SIG-M5 treated with dmso at 0.1 percent for 504 hours (cell line): ENCODE measurements at regions not wholly inside any gene's neighbourhood (a gene's known extent, or its start where the extent isn't known, plus 50 kb on each side); places are given as distances from the start of the nearest gene placed in this dataset.

Experiments
- DNase-seq: peaks from one replicate; lab custom pipeline; 2025; ENCODE audit not compliant: unreplicated experiment; lab: John Stamatoyannopoulos, UW

DNA sequence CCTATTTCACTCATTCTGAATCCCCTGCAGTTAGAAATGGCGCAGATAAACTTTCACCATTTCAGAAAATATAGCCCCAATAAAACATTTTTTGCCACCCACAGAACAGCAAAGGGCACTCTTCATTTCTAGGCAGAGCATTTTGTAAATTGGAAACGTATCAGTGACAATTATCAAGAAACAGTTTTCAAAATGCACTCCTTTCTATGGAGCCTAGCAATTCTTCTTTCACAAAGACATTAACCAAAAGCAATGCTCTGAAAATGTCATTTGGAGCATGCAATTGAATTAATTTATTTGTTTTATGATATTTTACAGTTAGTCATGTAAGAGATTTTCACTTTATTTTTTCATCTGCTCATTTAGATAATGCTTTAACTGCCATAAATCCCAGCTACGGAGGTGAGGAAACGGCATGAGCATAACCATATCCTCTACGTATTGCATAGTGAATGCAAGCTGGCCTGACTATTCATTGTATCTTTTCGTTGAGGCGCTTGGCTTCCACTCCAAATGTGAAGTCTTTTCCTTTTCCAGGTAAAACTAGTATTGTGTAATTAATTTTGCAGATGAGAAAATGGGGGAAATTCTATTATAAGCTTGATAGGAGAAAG lies 813.4 kb downstream of the C6orf118 start:
- DNase-seq: no peak

GRCh38 chr6:164478426-164478825 lies 831.0 kb downstream of the C6orf118 start:
- no peak for DNase-seq

GRCh38 chr6:164477790-164478189 lies 831.6 kb downstream of the C6orf118 start:
- DNase-seq: no peak

GRCh38 chr6:164477101-164477500 lies 832.3 kb downstream of the C6orf118 start:
- no peak for DNase-seq

- no peak for DNase-seq
Measured at GRCh38 chr6:164469276-164469949, 840.0 kb downstream of the C6orf118 start.

- no peak for DNase-seq
Measured at GRCh38 chr6:164455835-164456234, 853.6 kb downstream of the C6orf118 start.

DNA sequence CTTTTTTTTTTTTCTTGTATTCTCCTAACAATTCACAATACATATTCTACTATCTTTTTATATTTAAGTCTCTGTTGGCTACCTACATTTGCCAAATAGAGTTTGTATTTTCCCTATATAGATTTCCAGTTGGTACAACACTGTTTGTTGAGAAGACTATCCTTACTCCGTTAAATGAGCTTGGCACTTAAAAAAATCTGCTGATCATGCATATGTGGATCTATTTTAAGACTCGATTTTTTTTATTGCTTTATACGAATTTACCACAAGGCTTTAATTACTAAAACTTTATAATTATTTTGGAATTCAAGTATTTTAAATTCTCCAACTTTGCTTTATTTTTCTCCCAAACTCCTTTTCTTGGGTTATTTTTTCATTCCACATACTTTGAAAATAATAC lies 855.6 kb downstream of the C6orf118 start:
- DNase-seq: no peak

GRCh38 chr6:164442572-164442971 lies 866.8 kb downstream of the C6orf118 start:
- no peak for DNase-seq

- DNase-seq: no peak
Measured at GRCh38 chr6:164439331-164439730, 870.1 kb downstream of the C6orf118 start.

DNA sequence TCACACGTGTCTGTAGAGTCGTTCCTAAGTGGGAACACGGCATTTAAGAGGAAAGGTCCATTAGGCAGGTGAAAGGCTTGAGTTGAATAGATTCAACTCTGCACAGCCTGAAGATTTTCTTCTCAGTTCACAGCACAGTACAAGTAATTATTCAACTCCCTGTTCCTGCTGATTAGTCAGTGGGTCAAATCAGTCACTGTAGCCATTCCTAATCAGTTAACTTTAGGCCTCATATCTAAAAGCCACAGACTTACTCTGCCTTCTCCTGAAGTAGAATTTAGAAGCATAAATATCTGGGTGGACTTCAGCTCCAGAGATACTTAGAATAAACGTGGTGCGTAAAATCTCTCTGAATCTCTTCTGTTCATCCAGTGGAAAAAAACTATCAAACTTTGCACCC lies 872.4 kb downstream of the C6orf118 start:
- DNase-seq: no peak

- no peak for DNase-seq
Measured at GRCh38 chr6:164427728-164428402, 881.5 kb downstream of the C6orf118 start.

- DNase-seq: no peak
Measured at GRCh38 chr6:164424489-164424888, 884.9 kb downstream of the C6orf118 start.

GRCh38 chr6:164419099-164419498 lies 890.3 kb downstream of the C6orf118 start:
- no peak for DNase-seq

DNA sequence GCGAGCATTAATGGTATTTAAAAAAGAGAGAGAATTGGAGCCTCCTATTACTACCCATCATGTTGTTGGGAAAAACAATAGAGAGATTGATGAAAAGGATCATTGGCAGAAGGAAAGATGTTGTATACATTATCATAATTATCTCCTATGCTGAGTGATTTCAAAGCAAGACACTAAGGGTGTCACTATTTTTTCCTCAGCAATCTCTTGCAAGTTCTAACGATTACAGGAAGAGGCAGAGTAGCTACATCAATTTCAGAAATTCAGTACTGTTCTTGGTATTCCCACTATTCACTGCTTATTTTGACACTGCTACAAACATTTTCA lies 891.2 kb downstream of the C6orf118 start:
- no peak for DNase-seq

DNA sequence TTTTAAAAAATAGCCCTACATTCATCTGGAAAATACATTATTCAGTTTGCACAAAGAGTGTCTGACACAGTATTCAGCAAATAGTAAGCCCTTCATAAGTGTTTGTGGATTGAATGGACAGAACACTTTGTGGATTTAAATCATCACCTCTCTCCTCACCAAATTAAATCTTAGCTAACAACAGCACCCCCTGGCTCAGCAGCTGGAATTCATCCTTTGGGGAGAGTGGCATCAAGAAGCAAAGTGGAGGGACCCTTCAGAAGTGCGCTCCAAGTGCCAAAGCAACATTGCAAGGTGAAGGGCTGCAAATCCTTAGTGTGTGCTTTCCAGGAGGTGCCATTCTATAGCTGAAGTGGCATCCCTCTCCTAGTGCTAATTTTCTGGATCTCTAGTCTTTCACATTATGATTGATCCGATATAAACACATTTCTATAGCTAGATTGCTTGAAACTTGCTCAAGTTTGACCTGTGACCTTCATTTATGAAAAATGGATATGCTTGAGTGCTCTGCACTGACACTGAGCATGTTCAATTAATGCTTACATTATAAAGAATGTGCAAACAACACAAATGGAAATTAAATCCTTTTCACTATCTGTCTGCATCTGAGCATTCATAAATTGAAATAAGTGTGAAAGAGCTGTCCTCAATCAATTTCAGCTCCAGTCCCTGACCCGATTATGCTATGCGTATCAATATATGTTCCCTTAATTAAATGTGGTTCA lies 891.7 kb downstream of the C6orf118 start:
- DNase-seq: no peak

GRCh38 chr6:164415832-164416563 lies 893.4 kb downstream of the C6orf118 start:
- no peak for DNase-seq

DNA sequence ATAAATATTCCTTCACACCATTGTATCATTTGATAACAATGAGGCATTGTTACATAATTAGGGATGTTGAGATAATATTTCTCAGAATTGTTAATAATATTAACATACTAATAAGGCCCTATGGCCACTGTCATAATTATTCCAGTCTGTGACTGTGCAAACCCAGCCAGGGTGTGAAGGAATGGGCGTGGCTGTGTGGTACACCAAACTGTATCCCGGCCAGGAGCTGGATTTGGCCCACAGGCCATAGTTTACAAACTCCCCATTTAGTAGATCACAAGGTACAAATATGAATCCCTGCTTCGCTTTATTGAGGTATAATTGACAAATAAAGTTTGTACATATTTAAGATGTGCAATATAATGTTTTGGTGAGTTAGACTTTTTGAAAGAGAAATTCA lies 894.7 kb downstream of the C6orf118 start:
- no peak for DNase-seq

DNA sequence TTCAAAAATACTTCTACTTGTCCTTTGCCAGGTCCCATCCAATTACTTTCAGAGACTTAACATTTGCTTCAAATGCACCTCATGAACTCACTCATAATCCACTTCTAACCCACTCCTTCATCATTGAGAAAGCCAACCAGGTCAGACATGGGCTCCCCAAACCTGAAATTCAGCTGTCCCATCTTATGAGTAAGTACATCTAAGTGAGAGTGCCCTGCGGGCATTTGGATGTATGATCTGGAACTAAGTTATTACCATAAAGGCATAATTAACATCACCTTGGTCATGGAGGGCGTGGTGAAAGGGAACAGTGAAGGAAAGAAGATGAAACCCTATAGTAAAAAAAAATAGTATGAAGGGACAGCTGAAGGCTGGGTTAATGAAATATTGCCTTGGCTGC lies 896.8 kb downstream of the C6orf118 start:
- DNase-seq: no peak

DNA sequence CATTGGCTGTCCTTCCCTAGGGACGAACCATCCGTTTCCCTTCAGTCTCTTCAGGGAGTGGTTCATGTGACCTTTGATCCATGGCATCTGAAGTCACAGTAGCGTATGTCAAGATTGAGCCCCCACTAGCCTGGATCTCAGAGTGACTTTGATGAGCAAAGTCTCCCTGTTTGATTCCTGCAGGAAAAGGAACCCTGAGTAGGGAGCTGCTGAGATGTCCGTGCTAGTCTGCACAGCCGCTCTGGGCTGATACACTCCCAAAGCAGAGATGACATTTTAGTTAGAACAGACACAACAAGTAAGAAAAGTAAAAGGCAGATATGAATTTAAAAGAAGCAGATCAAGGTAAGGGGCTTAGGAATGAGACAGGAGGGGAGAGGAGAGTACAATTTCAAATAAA lies 899.4 kb downstream of the C6orf118 start:
- no peak for DNase-seq

DNA sequence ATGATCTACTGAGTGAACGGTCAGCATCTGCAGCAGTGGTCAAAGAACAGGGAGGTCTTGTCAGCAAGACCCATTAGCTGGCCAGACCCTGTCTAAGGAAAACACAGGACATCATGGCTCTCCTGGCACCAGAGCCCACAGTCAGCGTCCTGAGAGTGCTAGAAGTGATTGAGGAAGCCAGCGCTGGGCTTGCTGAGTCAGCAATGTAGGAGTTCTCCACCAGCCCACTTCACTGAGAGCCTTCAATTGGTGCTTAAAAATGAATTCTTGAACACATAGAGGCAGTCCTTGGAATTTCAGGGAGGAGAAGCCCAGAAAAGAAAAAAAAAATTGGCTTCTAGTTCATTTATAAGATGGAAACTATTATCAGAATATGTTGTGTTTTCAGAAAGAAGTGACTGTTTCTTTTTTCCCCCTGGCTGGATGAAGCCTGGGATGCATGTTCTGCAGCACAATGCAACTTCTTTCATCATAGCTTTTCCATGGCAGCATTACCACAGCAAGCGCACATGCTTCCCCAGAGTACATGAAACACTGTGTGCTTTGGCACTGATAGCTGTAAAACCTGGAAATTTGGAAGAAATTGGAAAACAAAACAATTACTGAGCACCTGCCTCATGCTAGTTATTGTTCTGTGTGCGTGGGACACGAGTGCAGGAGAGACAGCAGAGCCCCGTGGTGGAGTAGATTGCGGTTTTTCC lies 899.9 kb downstream of the C6orf118 start:
- DNase-seq: no peak

DNA sequence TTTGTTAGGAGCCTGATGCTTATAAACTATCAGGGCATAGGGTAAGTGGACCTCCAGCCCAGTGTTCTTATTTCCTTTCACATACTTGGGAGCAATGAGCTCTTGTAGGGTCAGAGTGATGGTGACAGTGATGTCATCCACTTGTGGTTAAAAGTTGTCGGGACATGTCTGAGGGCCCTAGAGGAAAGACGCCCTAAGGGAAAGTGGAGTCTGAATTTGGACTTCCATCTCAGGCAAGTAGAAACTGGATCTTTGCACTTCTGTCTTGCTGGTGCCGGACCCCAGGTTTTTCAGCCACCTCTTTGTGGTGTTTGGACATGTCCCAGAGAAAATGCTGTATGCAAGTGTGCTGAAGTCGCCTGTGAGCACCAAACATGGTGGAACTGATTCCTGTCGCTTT lies 900.5 kb downstream of the C6orf118 start:
- no peak for DNase-seq
